ENCODE measurements at regions not wholly inside any gene's neighbourhood (a gene's known extent, or its start where the extent isn't known, plus 50 kb on each side); places are given as distances from the start of the nearest gene placed in this dataset.

DNA sequence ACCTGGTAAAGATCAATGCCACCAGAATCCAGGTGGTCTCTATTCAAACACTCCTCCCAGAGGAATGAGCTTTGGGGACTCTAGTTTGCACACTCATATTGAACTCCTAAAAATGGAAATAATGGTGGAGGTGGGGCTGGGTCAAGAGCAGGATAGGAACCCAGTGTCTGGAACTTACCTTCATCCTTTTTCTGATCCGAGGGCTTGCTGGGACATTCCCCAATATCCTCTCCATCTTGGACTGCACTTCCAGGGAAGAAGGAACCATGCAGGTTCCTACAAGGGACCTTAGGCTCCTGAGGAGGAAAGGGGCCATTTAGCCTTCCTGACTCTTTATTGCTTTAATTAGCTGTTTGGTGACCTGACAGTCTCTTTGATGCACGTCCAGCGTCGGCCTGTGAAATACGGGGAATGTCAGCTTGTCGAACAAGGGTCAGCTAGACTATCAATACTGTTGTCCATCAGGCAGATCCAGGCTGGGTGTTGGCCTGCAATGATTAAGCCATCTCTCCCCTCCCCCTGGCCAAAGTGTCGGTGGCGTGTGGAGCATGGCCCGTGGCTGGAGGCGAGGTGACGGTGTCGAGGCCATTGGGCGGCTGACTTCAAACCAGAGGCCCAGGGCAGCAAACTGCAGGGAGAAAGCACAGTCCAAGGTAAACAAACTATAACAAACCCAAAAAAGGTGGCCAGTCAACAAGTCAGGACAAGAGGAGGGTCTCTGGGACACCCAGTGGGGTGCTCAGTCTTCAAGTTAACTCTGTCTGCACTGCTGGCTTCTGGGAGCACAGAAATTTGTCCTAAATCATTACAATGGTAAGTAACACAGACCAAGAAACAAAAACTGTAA lies 405.2 kb upstream of the TBX3 start:
- TF ChIP-seq TCF12 (IDR thresholded peaks at IDR 0.05; ENCODE audit: low read depth) (no peak), FOXM1 (IDR thresholded peaks at IDR 0.05; ENCODE audit: borderline replicate concordance, low read depth) (no peak), EP300 (IDR thresholded peaks at IDR 0.05; ENCODE audit: borderline replicate concordance) (no peak), CEBPB (IDR thresholded peaks at IDR 0.05) (no peak), EGR1 (IDR thresholded peaks at IDR 0.05) (no peak), CREB1 (IDR thresholded peaks at IDR 0.05; ENCODE audit: low read depth) (no peak), YY1 (IDR thresholded peaks at IDR 0.05; ENCODE audit: low read depth) (no peak), TAF1 (IDR thresholded peaks at IDR 0.05; ENCODE audit: low read depth) (no peak), NFIC (IDR thresholded peaks at IDR 0.05) (no peak), TEAD4 (IDR thresholded peaks at IDR 0.05) (no peak)
- TF ChIP-seq, protein P1, sequence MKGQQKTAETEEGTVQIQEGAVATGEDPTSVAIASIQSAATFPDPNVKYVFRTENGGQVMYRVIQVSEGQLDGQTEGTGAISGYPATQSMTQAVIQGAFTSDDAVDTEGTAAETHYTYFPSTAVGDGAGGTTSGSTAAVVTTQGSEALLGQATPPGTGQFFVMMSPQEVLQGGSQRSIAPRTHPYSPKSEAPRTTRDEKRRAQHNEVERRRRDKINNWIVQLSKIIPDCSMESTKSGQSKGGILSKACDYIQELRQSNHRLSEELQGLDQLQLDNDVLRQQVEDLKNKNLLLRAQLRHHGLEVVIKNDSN (IDR thresholded peaks at IDR 0.05): no peak
- TF ChIP-seq, protein P2, sequence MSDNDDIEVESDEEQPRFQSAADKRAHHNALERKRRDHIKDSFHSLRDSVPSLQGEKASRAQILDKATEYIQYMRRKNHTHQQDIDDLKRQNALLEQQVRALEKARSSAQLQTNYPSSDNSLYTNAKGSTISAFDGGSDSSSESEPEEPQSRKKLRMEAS (IDR thresholded peaks at IDR 0.05): no peak

DNA sequence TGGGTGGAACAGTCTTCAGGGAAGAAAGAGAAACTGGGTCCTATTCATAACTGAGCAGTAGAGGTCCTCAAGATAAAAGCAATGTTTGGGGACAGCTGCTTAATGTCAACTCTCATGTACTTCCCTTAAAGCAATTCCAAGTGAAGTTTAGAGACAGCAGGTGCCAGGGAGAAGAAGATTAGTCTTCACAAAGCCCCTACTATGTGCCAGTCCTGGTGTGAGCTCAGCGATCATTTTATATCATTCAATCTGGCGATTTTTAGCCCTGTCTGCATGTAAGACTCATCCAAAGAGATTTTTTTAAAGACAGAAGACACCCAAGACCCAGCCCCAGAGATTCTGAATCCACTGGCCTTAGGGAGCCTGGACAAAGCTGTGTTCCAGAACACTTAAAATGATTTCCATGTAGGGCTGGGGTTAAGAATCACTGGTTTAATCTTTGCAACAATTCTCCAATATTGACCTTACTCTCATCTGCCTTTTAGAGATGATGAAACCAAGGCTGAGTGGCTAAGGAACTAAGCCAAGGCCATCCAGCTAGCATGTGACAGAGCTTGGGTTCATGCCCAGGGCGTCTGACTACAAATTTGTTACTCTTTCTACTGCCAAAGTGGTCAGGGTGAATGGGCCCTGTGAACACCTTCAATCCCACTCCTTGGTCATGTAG lies 404.5 kb upstream of the TBX3 start:
- TF ChIP-seq CREB1 (IDR thresholded peaks at IDR 0.05; ENCODE audit: low read depth): no peak
- TF ChIP-seq ZBTB7A (IDR thresholded peaks at IDR 0.05; ENCODE audit: low read depth): no peak
- no peak for TF ChIP-seq YY1 (IDR thresholded peaks at IDR 0.05; ENCODE audit: low read depth)
- TF ChIP-seq, protein P2 (IDR thresholded peaks at IDR 0.05): no peak
- TF ChIP-seq, protein P1 (IDR thresholded peaks at IDR 0.05): no peak
- no peak for TF ChIP-seq TCF12 (IDR thresholded peaks at IDR 0.05; ENCODE audit: low read depth)
- no peak for TF ChIP-seq TAF1 (IDR thresholded peaks at IDR 0.05; ENCODE audit: low read depth)
- TF ChIP-seq, protein P3, sequence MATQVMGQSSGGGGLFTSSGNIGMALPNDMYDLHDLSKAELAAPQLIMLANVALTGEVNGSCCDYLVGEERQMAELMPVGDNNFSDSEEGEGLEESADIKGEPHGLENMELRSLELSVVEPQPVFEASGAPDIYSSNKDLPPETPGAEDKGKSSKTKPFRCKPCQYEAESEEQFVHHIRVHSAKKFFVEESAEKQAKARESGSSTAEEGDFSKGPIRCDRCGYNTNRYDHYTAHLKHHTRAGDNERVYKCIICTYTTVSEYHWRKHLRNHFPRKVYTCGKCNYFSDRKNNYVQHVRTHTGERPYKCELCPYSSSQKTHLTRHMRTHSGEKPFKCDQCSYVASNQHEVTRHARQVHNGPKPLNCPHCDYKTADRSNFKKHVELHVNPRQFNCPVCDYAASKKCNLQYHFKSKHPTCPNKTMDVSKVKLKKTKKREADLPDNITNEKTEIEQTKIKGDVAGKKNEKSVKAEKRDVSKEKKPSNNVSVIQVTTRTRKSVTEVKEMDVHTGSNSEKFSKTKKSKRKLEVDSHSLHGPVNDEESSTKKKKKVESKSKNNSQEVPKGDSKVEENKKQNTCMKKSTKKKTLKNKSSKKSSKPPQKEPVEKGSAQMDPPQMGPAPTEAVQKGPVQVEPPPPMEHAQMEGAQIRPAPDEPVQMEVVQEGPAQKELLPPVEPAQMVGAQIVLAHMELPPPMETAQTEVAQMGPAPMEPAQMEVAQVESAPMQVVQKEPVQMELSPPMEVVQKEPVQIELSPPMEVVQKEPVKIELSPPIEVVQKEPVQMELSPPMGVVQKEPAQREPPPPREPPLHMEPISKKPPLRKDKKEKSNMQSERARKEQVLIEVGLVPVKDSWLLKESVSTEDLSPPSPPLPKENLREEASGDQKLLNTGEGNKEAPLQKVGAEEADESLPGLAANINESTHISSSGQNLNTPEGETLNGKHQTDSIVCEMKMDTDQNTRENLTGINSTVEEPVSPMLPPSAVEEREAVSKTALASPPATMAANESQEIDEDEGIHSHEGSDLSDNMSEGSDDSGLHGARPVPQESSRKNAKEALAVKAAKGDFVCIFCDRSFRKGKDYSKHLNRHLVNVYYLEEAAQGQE (IDR thresholded peaks at IDR 0.05; ENCODE audit: low read depth): no peak
- no peak for TF ChIP-seq EGR1 (IDR thresholded peaks at IDR 0.05)
- no peak for TF ChIP-seq RAD21 (IDR thresholded peaks at IDR 0.05; ENCODE audit: low read depth)
- no peak for TF ChIP-seq CEBPB (IDR thresholded peaks at IDR 0.05)
- TF ChIP-seq TEAD4 (IDR thresholded peaks at IDR 0.05): no peak
- TF ChIP-seq EP300 (IDR thresholded peaks at IDR 0.05; ENCODE audit: borderline replicate concordance): no peak
- TF ChIP-seq NFIC (IDR thresholded peaks at IDR 0.05): no peak
- no peak for TF ChIP-seq FOXM1 (IDR thresholded peaks at IDR 0.05; ENCODE audit: borderline replicate concordance, low read depth)

DNA sequence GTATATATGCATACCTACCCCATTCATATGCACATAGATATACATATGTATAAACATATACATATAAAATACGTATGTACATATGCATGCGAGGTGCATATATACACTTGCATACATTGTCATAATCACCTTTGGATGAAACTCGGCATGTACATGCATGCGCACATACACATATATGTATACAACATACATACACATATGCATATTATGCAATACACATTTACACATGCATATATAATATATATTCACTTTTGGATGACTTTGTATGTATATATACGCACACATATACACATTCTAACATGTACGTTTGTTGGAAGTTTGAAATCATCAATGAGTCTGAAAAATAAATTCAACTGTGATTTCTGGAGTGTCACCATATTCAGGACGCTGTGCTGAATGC lies 401.6 kb upstream of the TBX3 start:
- no peak for TF ChIP-seq TCF12 (IDR thresholded peaks at IDR 0.05; ENCODE audit: low read depth)
- no peak for TF ChIP-seq NFIC (IDR thresholded peaks at IDR 0.05)
- no peak for TF ChIP-seq YY1 (IDR thresholded peaks at IDR 0.05; ENCODE audit: low read depth)
- TF ChIP-seq CREB1 (IDR thresholded peaks at IDR 0.05; ENCODE audit: low read depth): no peak
- no peak for TF ChIP-seq TAF1 (IDR thresholded peaks at IDR 0.05; ENCODE audit: low read depth)
- TF ChIP-seq, protein P3 (IDR thresholded peaks at IDR 0.05; ENCODE audit: low read depth): no peak
- TF ChIP-seq, protein P1 (IDR thresholded peaks at IDR 0.05): no peak
- no peak for TF ChIP-seq EGR1 (IDR thresholded peaks at IDR 0.05)
- no peak for TF ChIP-seq EP300 (IDR thresholded peaks at IDR 0.05; ENCODE audit: borderline replicate concordance)
- no peak for TF ChIP-seq CEBPB (IDR thresholded peaks at IDR 0.05)
- TF ChIP-seq, protein P2 (IDR thresholded peaks at IDR 0.05): no peak

DNA sequence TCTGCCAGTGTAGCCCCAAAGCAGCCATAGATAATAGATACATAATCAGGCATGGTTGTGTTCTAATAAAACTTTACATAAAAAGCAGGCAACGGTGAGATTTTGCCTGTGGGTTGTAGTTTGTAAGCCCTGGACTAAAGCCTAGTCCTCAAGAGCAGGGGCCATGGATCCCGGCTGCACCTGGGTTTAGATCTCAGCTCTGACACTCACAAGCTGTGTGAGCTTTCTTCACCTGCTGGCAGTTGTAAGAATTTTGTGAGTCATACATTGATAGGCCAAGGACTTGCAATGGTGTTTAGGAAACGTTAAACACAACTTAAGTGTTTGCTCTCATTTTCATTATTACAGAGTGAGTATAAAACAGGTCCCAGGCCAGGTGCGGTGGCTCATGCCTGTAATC lies 395.8 kb upstream of the TBX3 start:
- no peak for TF ChIP-seq CEBPB (IDR thresholded peaks at IDR 0.05)
- no peak for TF ChIP-seq CREB1 (IDR thresholded peaks at IDR 0.05; ENCODE audit: low read depth)
- no peak for TF ChIP-seq YY1 (IDR thresholded peaks at IDR 0.05; ENCODE audit: low read depth)
- TF ChIP-seq, protein P3 (IDR thresholded peaks at IDR 0.05; ENCODE audit: low read depth): no peak
- TF ChIP-seq, protein P1 (IDR thresholded peaks at IDR 0.05): no peak
- no peak for TF ChIP-seq TCF12 (IDR thresholded peaks at IDR 0.05; ENCODE audit: low read depth)
- TF ChIP-seq RAD21 (IDR thresholded peaks at IDR 0.05; ENCODE audit: low read depth): no peak
- no peak for TF ChIP-seq ZBTB7A (IDR thresholded peaks at IDR 0.05; ENCODE audit: low read depth)
- no peak for TF ChIP-seq TEAD4 (IDR thresholded peaks at IDR 0.05)
- no peak for TF ChIP-seq FOXM1 (IDR thresholded peaks at IDR 0.05; ENCODE audit: borderline replicate concordance, low read depth)
- no peak for TF ChIP-seq NFIC (IDR thresholded peaks at IDR 0.05)
- TF ChIP-seq, protein P2 (IDR thresholded peaks at IDR 0.05): no peak
